Activated CD4-positive, alpha-beta T cell treated with anti-CD3 and anti-CD28 coated beads, Interleukin-2, amount 50 U/mL, for 16 hours (primary cell): ENCODE measurements at regions not wholly inside any gene's neighbourhood (a gene's known extent, or its start where the extent isn't known, plus 50 kb on each side); places are given as distances from the start of the nearest gene placed in this dataset.
"Not testable (repeated sequence)": the region's sequence is repeated elsewhere in the genome, so short reads cannot be mapped to it uniquely, and the experiment has no call there.

Experiments
- DNase-seq: peaks from one replicate; pipeline ENCODE4 v3.0.0-alpha.2; 2020

- DNase-seq: no peak
Measured at GRCh38 chr2:122523143-122523542, 767.7 kb downstream of the TSN start.

- no peak for DNase-seq
Measured at GRCh38 chr2:122523981-122524380, 768.5 kb downstream of the TSN start.

GRCh38 chr2:122525336-122525735 is 769.9 kb downstream of the TSN start:
- DNase-seq: no peak

GRCh38 chr2:122528061-122528460 is 772.6 kb downstream of the TSN start:
- DNase-seq: no peak

GRCh38 chr2:122528958-122529705 is 773.7 kb downstream of the TSN start:
- no peak for DNase-seq

GRCh38 chr2:122530814-122531213 is 775.4 kb downstream of the TSN start:
- DNase-seq: no peak

- DNase-seq: no peak
Measured at GRCh38 chr2:122531290-122532071, 776.0 kb downstream of the TSN start.

- DNase-seq: no peak
Measured at GRCh38 chr2:122532072-122532344, 776.6 kb downstream of the TSN start.

GRCh38 chr2:122532481-122532880 is 777.0 kb downstream of the TSN start:
- no peak for DNase-seq

GRCh38 chr2:122535960-122536505 is 780.6 kb downstream of the TSN start:
- DNase-seq: no peak

GRCh38 chr2:122539311-122539710 is 783.9 kb downstream of the TSN start:
- DNase-seq: no peak

- no peak for DNase-seq
Measured at GRCh38 chr2:122539920-122540319, 784.5 kb downstream of the TSN start.

GRCh38 chr2:122542236-122542635 is 786.8 kb downstream of the TSN start:
- no peak for DNase-seq

GRCh38 chr2:122542646-122543045 is 787.2 kb downstream of the TSN start:
- no peak for DNase-seq

GRCh38 chr2:122543815-122544214 is 788.4 kb downstream of the TSN start:
- no peak for DNase-seq

GRCh38 chr2:122545821-122546220 is 790.4 kb downstream of the TSN start:
- no peak for DNase-seq

- no peak for DNase-seq
Measured at GRCh38 chr2:122562775-122563174, 807.3 kb downstream of the TSN start.

GRCh38 chr2:122563781-122564180 is 808.3 kb downstream of the TSN start:
- DNase-seq: no peak

- no peak for DNase-seq
Measured at GRCh38 chr2:122564843-122565242, 809.4 kb downstream of the TSN start.

- DNase-seq: no peak
Measured at GRCh38 chr2:122565364-122565763, 809.9 kb downstream of the TSN start.

- DNase-seq: no peak
Measured at GRCh38 chr2:122570641-122571040, 815.2 kb downstream of the TSN start.

- DNase-seq: not testable (repeated sequence)
Measured at GRCh38 chr2:122571471-122571870, 816.0 kb downstream of the TSN start.

- DNase-seq: no peak
Measured at GRCh38 chr2:122575076-122575475, 819.6 kb downstream of the TSN start.

- no peak for DNase-seq
Measured at GRCh38 chr2:122583159-122583917, 827.9 kb downstream of the TSN start.
